ENCODE measurements at regions not wholly inside any gene's neighbourhood (a gene's known extent, or its start where the extent isn't known, plus 50 kb on each side); places are given as distances from the start of the nearest gene placed in this dataset.
"Not testable (repeated sequence)": the region's sequence is repeated elsewhere in the genome, so short reads cannot be mapped to it uniquely, and the experiment has no call there.

- Histone ChIP-seq H3K4me1 (ENCODE audit: control insufficient read depth, insufficient read depth, low read length) (peaks cover 4% of the 10 kb centered on the region), H3K27ac (ENCODE audit: low read length) (no peak overlapping the region), H3K27me3 (ENCODE audit: control insufficient read depth in 1 of 2, insufficient read depth in 2 of 2, low read length in 2 of 2) (peaks cover 0 to 2% of the 10 kb centered on the region in 2 donors), H3K4me3 (ENCODE audit: low read length in 2 of 2) (no peak overlapping the region), H3K9ac (ENCODE audit: low read length in 2 of 2) (no peak overlapping the region), H3K9me3 (ENCODE audit: control insufficient read depth in 2 of 2, low read length in 2 of 2) (no peaks in the 10 kb centered on the region), H3K36me3 (ENCODE audit: control insufficient read depth in 2 of 2, insufficient read depth in 2 of 2, low read length in 2 of 2) (no peaks in the 10 kb centered on the region)
Observed at GRCh38 chr22:27596133-27596870, 205.3 kb downstream of the MN1 start.

- H3K9ac ChIP-seq (ENCODE audit: low read length in 2 of 2), result no peak overlapping the region
- H3K4me1 ChIP-seq (ENCODE audit: control insufficient read depth, insufficient read depth, low read length), result peaks cover 4% of the 10 kb centered on the region
- no peak overlapping the region for H3K4me3 ChIP-seq (ENCODE audit: low read length in 2 of 2)
- H3K27ac ChIP-seq (ENCODE audit: low read length), result no peak overlapping the region
- no peaks in the 10 kb centered on the region for H3K36me3 ChIP-seq (ENCODE audit: control insufficient read depth in 2 of 2, insufficient read depth in 2 of 2, low read length in 2 of 2)
- H3K9me3 ChIP-seq (ENCODE audit: control insufficient read depth in 2 of 2, low read length in 2 of 2), result no peaks in the 10 kb centered on the region
- H3K27me3 ChIP-seq (ENCODE audit: control insufficient read depth in 1 of 2, insufficient read depth in 2 of 2, low read length in 2 of 2), result peaks cover 0 to 2% of the 10 kb centered on the region in 2 donors
Observed at GRCh38 chr22:27597703-27598444, 203.7 kb downstream of the MN1 start.

GRCh38 chr22:27598792-27599191 is 202.8 kb downstream of the MN1 start:
- H3K27me3 ChIP-seq (ENCODE audit: control insufficient read depth in 1 of 2, insufficient read depth in 2 of 2, low read length in 2 of 2), result peaks cover 0 to 2% of the 10 kb centered on the region in 2 donors
- peaks cover 4% of the 10 kb centered on the region for H3K4me1 ChIP-seq (ENCODE audit: control insufficient read depth, insufficient read depth, low read length)
- H3K4me3 ChIP-seq (ENCODE audit: low read length in 2 of 2), result no peak overlapping the region
- H3K9ac ChIP-seq (ENCODE audit: low read length in 2 of 2), result no peak overlapping the region
- no peaks in the 10 kb centered on the region for H3K36me3 ChIP-seq (ENCODE audit: control insufficient read depth in 2 of 2, insufficient read depth in 2 of 2, low read length in 2 of 2)
- no peaks in the 10 kb centered on the region for H3K9me3 ChIP-seq (ENCODE audit: control insufficient read depth in 2 of 2, low read length in 2 of 2)
- no peak overlapping the region for H3K27ac ChIP-seq (ENCODE audit: low read length)

DNA sequence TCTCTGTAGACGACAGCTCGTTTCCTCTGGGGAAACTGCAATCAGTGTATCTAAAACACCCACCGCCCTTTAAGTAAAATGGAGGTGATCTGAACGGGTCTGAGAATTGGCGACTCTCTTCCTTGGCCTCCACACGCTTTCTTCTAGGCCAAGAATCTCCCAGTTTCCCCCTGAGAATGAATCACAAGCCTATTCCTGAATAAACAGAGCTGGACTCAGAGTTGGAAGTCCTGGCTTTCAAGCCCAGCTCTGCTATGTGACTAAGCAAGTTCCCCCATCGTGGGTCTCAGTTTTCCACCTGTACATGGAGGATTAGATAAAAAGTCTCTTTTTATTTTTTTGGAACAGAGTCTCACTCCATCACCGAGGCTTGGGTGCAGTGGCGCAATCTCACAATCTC is 200.4 kb downstream of the MN1 start:
- Histone ChIP-seq H3K4me1 (ENCODE audit: control insufficient read depth, insufficient read depth, low read length) (peaks cover 4% of the 10 kb centered on the region), H3K36me3 (ENCODE audit: control insufficient read depth in 2 of 2, insufficient read depth in 2 of 2, low read length in 2 of 2) (no peaks in the 10 kb centered on the region), H3K9ac (ENCODE audit: low read length in 2 of 2) (no peak overlapping the region), H3K4me3 (ENCODE audit: low read length in 2 of 2) (no peak overlapping the region), H3K27ac (ENCODE audit: low read length) (no peak overlapping the region), H3K27me3 (ENCODE audit: control insufficient read depth in 1 of 2, insufficient read depth in 2 of 2, low read length in 2 of 2) (peaks cover 0 to 2% of the 10 kb centered on the region in 2 donors), H3K9me3 (ENCODE audit: control insufficient read depth in 2 of 2, low read length in 2 of 2) (peaks cover 0 to 2% of the 10 kb centered on the region in 2 donors)

GRCh38 chr22:27602390-27602789 is 199.2 kb downstream of the MN1 start:
- H3K27me3 ChIP-seq (ENCODE audit: control insufficient read depth in 1 of 2, insufficient read depth in 2 of 2, low read length in 2 of 2), result peaks cover 0 to 2% of the 10 kb centered on the region in 2 donors
- H3K27ac ChIP-seq (ENCODE audit: low read length), result no peak overlapping the region
- no peak overlapping the region for H3K4me3 ChIP-seq (ENCODE audit: low read length in 2 of 2)
- H3K9me3 ChIP-seq (ENCODE audit: control insufficient read depth in 2 of 2, low read length in 2 of 2), result peaks cover 0 to 2% of the 10 kb centered on the region in 2 donors
- no peaks in the 10 kb centered on the region for H3K36me3 ChIP-seq (ENCODE audit: control insufficient read depth in 2 of 2, insufficient read depth in 2 of 2, low read length in 2 of 2)
- H3K9ac ChIP-seq (ENCODE audit: low read length in 2 of 2), result no peak overlapping the region
- peaks cover 4% of the 10 kb centered on the region for H3K4me1 ChIP-seq (ENCODE audit: control insufficient read depth, insufficient read depth, low read length)

GRCh38 chr22:27603111-27603799 is 198.3 kb downstream of the MN1 start:
- no peaks in the 10 kb centered on the region for H3K36me3 ChIP-seq (ENCODE audit: control insufficient read depth in 2 of 2, insufficient read depth in 2 of 2, low read length in 2 of 2)
- peaks cover 4% of the 10 kb centered on the region for H3K4me1 ChIP-seq (ENCODE audit: control insufficient read depth, insufficient read depth, low read length)
- H3K27me3 ChIP-seq (ENCODE audit: control insufficient read depth in 1 of 2, insufficient read depth in 2 of 2, low read length in 2 of 2), result peaks cover 0 to 2% of the 10 kb centered on the region in 2 donors
- H3K9me3 ChIP-seq (ENCODE audit: control insufficient read depth in 2 of 2, low read length in 2 of 2), result peaks cover 0 to 2% of the 10 kb centered on the region in 2 donors
- no peak overlapping the region for H3K4me3 ChIP-seq (ENCODE audit: low read length in 2 of 2)
- no peak overlapping the region for H3K9ac ChIP-seq (ENCODE audit: low read length in 2 of 2)
- H3K27ac ChIP-seq (ENCODE audit: low read length), result no peak overlapping the region

- H3K4me3 ChIP-seq (ENCODE audit: low read length in 2 of 2), result no peak overlapping the region
- no peak overlapping the region for H3K27ac ChIP-seq (ENCODE audit: low read length)
- peaks cover 0 to 2% of the 10 kb centered on the region in 2 donors for H3K9me3 ChIP-seq (ENCODE audit: control insufficient read depth in 2 of 2, low read length in 2 of 2)
- no peaks in the 10 kb centered on the region for H3K36me3 ChIP-seq (ENCODE audit: control insufficient read depth in 2 of 2, insufficient read depth in 2 of 2, low read length in 2 of 2)
- peaks cover 0 to 2% of the 10 kb centered on the region in 2 donors for H3K27me3 ChIP-seq (ENCODE audit: control insufficient read depth in 1 of 2, insufficient read depth in 2 of 2, low read length in 2 of 2)
- H3K9ac ChIP-seq (ENCODE audit: low read length in 2 of 2), result no peak overlapping the region
- H3K4me1 ChIP-seq (ENCODE audit: control insufficient read depth, insufficient read depth, low read length), result peaks cover 4% of the 10 kb centered on the region
Observed at GRCh38 chr22:27603800-27604144, 197.8 kb downstream of the MN1 start.

GRCh38 chr22:27605390-27605789 is 196.2 kb downstream of the MN1 start:
- Histone ChIP-seq H3K36me3 (ENCODE audit: control insufficient read depth in 2 of 2, insufficient read depth in 2 of 2, low read length in 2 of 2) (no peaks in the 10 kb centered on the region), H3K27ac (ENCODE audit: low read length) (no peak overlapping the region), H3K9me3 (ENCODE audit: control insufficient read depth in 2 of 2, low read length in 2 of 2) (peaks cover 0 to 2% of the 10 kb centered on the region in 2 donors), H3K4me3 (ENCODE audit: low read length in 2 of 2) (no peak overlapping the region), H3K4me1 (ENCODE audit: control insufficient read depth, insufficient read depth, low read length) (peaks cover 4% of the 10 kb centered on the region), H3K9ac (ENCODE audit: low read length in 2 of 2) (no peak overlapping the region), H3K27me3 (ENCODE audit: control insufficient read depth in 1 of 2, insufficient read depth in 2 of 2, low read length in 2 of 2) (peaks cover 0 to 2% of the 10 kb centered on the region in 2 donors)

GRCh38 chr22:27607750-27608149 is 193.8 kb downstream of the MN1 start:
- H3K36me3 ChIP-seq (ENCODE audit: control insufficient read depth in 2 of 2, insufficient read depth in 2 of 2, low read length in 2 of 2); H3K4me1 ChIP-seq (ENCODE audit: control insufficient read depth, insufficient read depth, low read length); H3K4me3 ChIP-seq (ENCODE audit: low read length in 2 of 2); H3K27me3 ChIP-seq (ENCODE audit: control insufficient read depth in 1 of 2, insufficient read depth in 2 of 2, low read length in 2 of 2); H3K9ac ChIP-seq (ENCODE audit: low read length in 2 of 2); H3K27ac ChIP-seq (ENCODE audit: low read length); H3K9me3 ChIP-seq (ENCODE audit: control insufficient read depth in 2 of 2, low read length in 2 of 2): not testable (repeated sequence)

- Histone ChIP-seq H3K4me3 (ENCODE audit: low read length in 2 of 2) (no peak overlapping the region), H3K27me3 (ENCODE audit: control insufficient read depth in 1 of 2, insufficient read depth in 2 of 2, low read length in 2 of 2) (peaks cover 8 to 11% of the 10 kb centered on the region in 2 donors), H3K36me3 (ENCODE audit: control insufficient read depth in 2 of 2, insufficient read depth in 2 of 2, low read length in 2 of 2) (no peaks in the 10 kb centered on the region), H3K9ac (ENCODE audit: low read length in 2 of 2) (no peak overlapping the region), H3K4me1 (ENCODE audit: control insufficient read depth, insufficient read depth, low read length) (peaks cover 2% of the 10 kb centered on the region), H3K27ac (ENCODE audit: low read length) (no peak overlapping the region), H3K9me3 (ENCODE audit: control insufficient read depth in 2 of 2, low read length in 2 of 2) (no peaks in the 10 kb centered on the region)
Observed at GRCh38 chr22:27609451-27609888, 192.1 kb downstream of the MN1 start.

Data from stomach smooth muscle (tissue), 2 donors.